ENCODE measurements at regions not wholly inside any gene's neighbourhood (a gene's known extent, or its start where the extent isn't known, plus 50 kb on each side); places are given as distances from the start of the nearest gene placed in this dataset.

DNA sequence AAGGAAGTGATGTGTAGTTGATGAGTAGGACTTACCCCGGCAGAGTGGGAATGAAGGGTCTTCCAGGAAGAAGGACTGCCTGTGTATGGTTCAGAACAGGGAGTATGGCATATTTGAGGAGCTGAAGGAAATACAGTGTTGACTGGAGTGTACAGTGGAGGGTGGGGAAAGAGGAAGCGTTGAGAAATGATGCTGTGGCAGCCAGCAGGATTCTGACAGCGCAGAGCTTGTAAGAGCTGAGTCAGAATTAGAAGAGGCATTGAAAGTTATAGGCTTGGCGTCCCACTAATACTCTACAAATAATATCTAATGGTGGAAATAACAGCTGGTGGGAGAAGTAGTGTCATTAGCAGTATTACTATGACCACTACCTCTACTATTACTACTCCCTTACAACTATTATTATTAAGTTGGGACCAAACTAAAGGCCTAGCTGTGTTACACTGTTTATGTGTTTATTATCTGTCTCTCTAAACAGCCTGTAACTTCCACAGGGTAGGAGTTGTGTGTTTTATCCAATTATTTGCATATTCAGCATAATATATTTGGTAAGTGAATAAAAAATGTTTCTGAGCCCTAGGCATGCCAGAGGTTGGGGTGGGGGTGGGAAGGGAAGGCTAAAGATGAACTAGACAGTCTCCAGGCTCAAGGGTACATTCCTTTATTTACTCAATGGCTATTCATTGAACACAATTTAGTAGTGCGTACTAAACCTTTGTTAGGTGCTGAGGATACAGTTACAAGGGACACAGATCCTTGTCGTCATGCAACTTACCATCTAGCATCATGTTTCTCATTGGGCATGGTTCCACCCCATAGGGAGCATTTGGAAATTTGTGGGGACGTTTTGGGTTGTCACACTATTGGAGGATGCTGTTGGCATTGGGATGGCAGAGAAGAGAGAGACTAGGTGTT is 428.8 kb upstream of the ONECUT1 start:
- DNase-seq: no peak
- TF ChIP-seq, protein P1, sequence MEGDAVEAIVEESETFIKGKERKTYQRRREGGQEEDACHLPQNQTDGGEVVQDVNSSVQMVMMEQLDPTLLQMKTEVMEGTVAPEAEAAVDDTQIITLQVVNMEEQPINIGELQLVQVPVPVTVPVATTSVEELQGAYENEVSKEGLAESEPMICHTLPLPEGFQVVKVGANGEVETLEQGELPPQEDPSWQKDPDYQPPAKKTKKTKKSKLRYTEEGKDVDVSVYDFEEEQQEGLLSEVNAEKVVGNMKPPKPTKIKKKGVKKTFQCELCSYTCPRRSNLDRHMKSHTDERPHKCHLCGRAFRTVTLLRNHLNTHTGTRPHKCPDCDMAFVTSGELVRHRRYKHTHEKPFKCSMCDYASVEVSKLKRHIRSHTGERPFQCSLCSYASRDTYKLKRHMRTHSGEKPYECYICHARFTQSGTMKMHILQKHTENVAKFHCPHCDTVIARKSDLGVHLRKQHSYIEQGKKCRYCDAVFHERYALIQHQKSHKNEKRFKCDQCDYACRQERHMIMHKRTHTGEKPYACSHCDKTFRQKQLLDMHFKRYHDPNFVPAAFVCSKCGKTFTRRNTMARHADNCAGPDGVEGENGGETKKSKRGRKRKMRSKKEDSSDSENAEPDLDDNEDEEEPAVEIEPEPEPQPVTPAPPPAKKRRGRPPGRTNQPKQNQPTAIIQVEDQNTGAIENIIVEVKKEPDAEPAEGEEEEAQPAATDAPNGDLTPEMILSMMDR (IDR thresholded peaks at IDR 0.05; ENCODE audit: partially characterized antibody, unreplicated experiment): no peak
- Mint-ChIP-seq H3K9me3 (ENCODE audit: unreplicated experiment) (no peaks in the 10 kb centered on the region), H3K27me3 (ENCODE audit: unreplicated experiment) (peaks cover 2% of the 10 kb centered on the region), H3K4me1 (ENCODE audit: low read depth, unreplicated experiment) (no peaks in the 10 kb centered on the region), H3K36me3 (ENCODE audit: unreplicated experiment) (no peaks in the 10 kb centered on the region), H3K4me3 (ENCODE audit: unreplicated experiment) (no peak overlapping the region), H3K27ac (ENCODE audit: unreplicated experiment) (no peak overlapping the region)

DNA sequence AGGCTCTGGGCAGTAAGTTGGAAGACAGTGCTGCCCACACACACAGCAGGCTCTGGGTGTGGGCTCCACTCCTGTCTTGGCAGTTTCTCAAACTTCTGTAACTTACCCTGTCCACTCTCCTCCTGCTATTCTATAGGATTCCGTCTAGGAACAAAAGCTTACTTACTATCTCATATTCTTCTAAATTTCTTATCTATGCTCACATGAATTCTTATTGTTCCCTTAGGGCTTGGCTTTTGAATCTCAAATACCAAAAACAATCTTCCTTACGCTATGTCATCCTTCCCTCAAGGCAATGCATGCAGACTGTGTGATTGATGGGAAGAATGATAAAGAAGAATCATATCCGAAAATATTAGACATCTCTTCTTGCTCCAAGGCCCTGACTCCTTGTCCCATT is 425.9 kb upstream of the ONECUT1 start:
- H3K36me3 Mint-ChIP-seq (ENCODE audit: unreplicated experiment): no peaks in the 10 kb centered on the region
- no peaks in the 10 kb centered on the region for H3K9me3 Mint-ChIP-seq (ENCODE audit: unreplicated experiment)
- DNase-seq: no peak
- TF ChIP-seq, protein P1 (IDR thresholded peaks at IDR 0.05; ENCODE audit: partially characterized antibody, unreplicated experiment): no peak
- H3K4me3 Mint-ChIP-seq (ENCODE audit: unreplicated experiment): no peak overlapping the region
- no peaks in the 10 kb centered on the region for H3K27me3 Mint-ChIP-seq (ENCODE audit: unreplicated experiment)
- no peak overlapping the region for H3K27ac Mint-ChIP-seq (ENCODE audit: unreplicated experiment)
- peaks cover 3% of the 10 kb centered on the region for H3K4me1 Mint-ChIP-seq (ENCODE audit: low read depth, unreplicated experiment)

DNA sequence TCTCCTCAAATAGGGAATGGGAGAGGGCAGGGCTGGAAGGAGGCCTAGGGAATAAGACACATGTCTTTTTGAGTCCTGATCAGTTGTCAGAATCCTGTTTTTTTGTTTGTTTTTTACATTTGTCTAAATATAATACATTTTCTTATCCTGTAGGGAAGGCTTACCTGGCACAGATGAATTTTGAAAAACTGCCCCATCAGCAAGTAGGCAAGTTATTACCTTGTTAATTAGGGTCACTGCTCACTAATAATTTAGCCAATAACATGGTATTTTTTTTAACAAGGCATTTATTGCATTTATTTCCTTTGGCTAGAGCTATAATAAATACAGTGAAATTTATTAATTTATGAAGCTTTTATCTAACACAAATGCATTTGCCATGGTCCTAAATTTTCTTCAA is 423.2 kb upstream of the ONECUT1 start:
- peaks cover 10% of the 10 kb centered on the region for H3K4me1 Mint-ChIP-seq (ENCODE audit: low read depth, unreplicated experiment)
- no peak overlapping the region for H3K27ac Mint-ChIP-seq (ENCODE audit: unreplicated experiment)

DNA sequence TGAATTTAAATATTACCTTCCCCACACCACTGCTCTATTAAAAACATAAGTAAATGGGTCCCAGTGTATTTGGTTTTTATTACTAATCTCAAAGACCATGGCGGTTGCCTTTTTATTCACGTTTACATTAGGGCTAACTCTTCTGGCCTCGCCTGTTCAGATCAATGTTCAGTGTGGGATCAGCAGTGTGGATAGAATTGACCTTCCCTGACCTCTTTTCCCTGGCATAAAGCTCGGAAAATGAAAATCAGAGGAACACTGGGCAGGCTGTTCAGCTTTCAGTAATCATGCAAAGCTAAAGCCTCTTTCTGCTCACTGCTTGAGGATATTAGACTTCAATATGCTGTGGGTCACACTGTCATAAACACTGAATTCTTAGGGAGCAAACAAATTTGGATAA is 422.6 kb upstream of the ONECUT1 start:
- DNase-seq: no peak
- Mint-ChIP-seq H3K27me3 (ENCODE audit: unreplicated experiment) (no peaks in the 10 kb centered on the region), H3K9me3 (ENCODE audit: unreplicated experiment) (no peaks in the 10 kb centered on the region), H3K4me1 (ENCODE audit: low read depth, unreplicated experiment) (peaks cover 10% of the 10 kb centered on the region), H3K27ac (ENCODE audit: unreplicated experiment) (no peak overlapping the region), H3K36me3 (ENCODE audit: unreplicated experiment) (no peaks in the 10 kb centered on the region), H3K4me3 (ENCODE audit: unreplicated experiment) (no peak overlapping the region)
- TF ChIP-seq, protein P1 (IDR thresholded peaks at IDR 0.05; ENCODE audit: partially characterized antibody, unreplicated experiment): no peak

More for the DNA sequence above, 423.2 kb upstream of the ONECUT1 start:
- H3K9me3 Mint-ChIP-seq (ENCODE audit: unreplicated experiment): no peaks in the 10 kb centered on the region
- no peaks in the 10 kb centered on the region for H3K27me3 Mint-ChIP-seq (ENCODE audit: unreplicated experiment)
- TF ChIP-seq, protein P1 (IDR thresholded peaks at IDR 0.05; ENCODE audit: partially characterized antibody, unreplicated experiment): no peak
- no peak overlapping the region for H3K4me3 Mint-ChIP-seq (ENCODE audit: unreplicated experiment)
- no peak for DNase-seq
- no peaks in the 10 kb centered on the region for H3K36me3 Mint-ChIP-seq (ENCODE audit: unreplicated experiment)

DNA sequence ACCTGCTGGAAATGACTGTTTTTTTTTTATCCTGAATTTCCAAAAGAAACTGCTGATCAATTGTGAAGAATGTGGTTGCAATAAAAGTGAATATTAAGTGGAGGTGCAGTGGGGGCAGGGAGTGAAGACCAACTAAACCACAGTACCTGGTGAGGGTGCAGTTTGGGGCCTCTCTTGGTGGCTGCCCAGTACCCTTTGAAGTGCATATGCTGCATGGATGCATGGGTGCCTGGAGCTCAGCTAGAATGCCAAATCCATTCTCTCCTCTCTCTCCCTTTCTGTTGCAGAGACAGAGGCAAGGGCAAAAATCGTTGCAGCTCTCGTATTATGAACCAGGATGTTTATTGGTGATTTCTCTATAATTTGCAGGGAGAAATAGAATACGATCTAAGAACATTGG is 420.5 kb upstream of the ONECUT1 start:
- Mint-ChIP-seq H3K4me1 (ENCODE audit: low read depth, unreplicated experiment) (peaks cover 10% of the 10 kb centered on the region), H3K27me3 (ENCODE audit: unreplicated experiment) (no peaks in the 10 kb centered on the region), H3K4me3 (ENCODE audit: unreplicated experiment) (no peak overlapping the region), H3K36me3 (ENCODE audit: unreplicated experiment) (no peaks in the 10 kb centered on the region), H3K9me3 (ENCODE audit: unreplicated experiment) (no peaks in the 10 kb centered on the region), H3K27ac (ENCODE audit: unreplicated experiment) (no peak overlapping the region)
- no peak for DNase-seq
- TF ChIP-seq, protein P1 (IDR thresholded peaks at IDR 0.05; ENCODE audit: partially characterized antibody, unreplicated experiment): no peak

Data from glutamatergic neuron (in vitro differentiated cells).